Right lobe of liver (tissue), 6 donors: ENCODE measurements at regions not wholly inside any gene's neighbourhood (a gene's known extent, or its start where the extent isn't known, plus 50 kb on each side); places are given as distances from the start of the nearest gene placed in this dataset.

Source experiments
- ATAC-seq, 4 donors: fragments of 200-7000 bp; cut with Tn5 transposase; one replicate each; pipeline ENCODE4 v1.9.1; 2020; ENCODE audit warnings: mild to moderate bottlenecking in 4 of 4, moderate library complexity in 4 of 4
- DNase-seq, 3 donors: peaks; one replicate each; pipeline ENCODE4 v3.0.0-alpha.2; 2020
- H3K27ac ChIP-seq, 3 donors: fragments of 200-600 bp; one replicate each; pipeline ENCODE4 v1.8.0; 2022
- H3K27me3 ChIP-seq, 2 donors: fragments of 200-600 bp; one replicate each; pipeline ENCODE4 v1.8.0; 2022
- H3K36me3 ChIP-seq, 4 donors: fragments of 200-600 bp; sonication (generic) in 1 of 4; one replicate each; pipeline versions ENCODE4 v1.5.1 to v1.8.0; 2017 to 2022; ENCODE audit warnings: control low read depth in 1 of 4
- H3K4me1 ChIP-seq, 4 donors: fragments of 200-600 bp; sonication (generic) in 1 of 4; one replicate each; pipeline versions ENCODE4 v1.5.1 to v1.8.0; 2017 to 2022; ENCODE audit warnings: control low read depth in 1 of 4
- H3K4me3 ChIP-seq, 3 donors: fragments of 200-600 bp; one replicate each; pipeline ENCODE4 v1.8.0; 2022
- H3K9me3 ChIP-seq, 4 donors: fragments of 200-600 bp; sonication (generic) in 1 of 4; one replicate each; pipeline versions ENCODE4 v1.5.1 to v1.8.0; 2017 to 2022; ENCODE audit warnings: control low read depth in 1 of 4
- CTCF ChIP-seq, 4 donors: fragments of 200-600 bp in 3 of 4; fragments of 450-650 bp in 1 of 4; IDR thresholded peaks; one replicate each; pipeline versions ENCODE4 v1.5.1 to v1.8.0; 2016 to 2022; ENCODE audit warnings: antibody characterized with exemption in 4 of 4, mild to moderate bottlenecking in 2 of 4
- POLR2A ChIP-seq: fragments of 450-650 bp; IDR thresholded peaks from one replicate; pipeline ENCODE4 v1.6.1; 2017; ENCODE audit warnings: antibody characterized with exemption, mild to moderate bottlenecking
- WGBS: methylation state at CpG from one replicate; pipeline ENCODE4 v1.1.6; 2018; ENCODE audit warnings: low coverage, low lambda C conversion rate; ENCODE audit not compliant: insufficient coverage; ENCODE audit errors: missing lambda C conversion rate; 5-methylcytosine and 5-hydroxymethylcytosine counted together
- intact Hi-C, 2 donors: fragments of 100-400 bp; cut with DNase I; formaldehyde crosslinking; loops; one replicate each; pipeline versions ENCODE4 v1.11.2 to v1.14.1; 2022
- donor health status: DM: no; HTN: yes; CAD: no.
- donor health status: DM: no; HTN: no; CAD: no.
- donor health status: DM: no; HTN: no; CAD: no.
- donor health status: DM: no; HTN: yes; CAD: no.
- donor health status: DM: no; HTN: yes; CAD: no.

GRCh38 chr7:50943482-50943881 is 160.8 kb upstream of the GRB10 start:
- no peaks in the 10 kb centered on the region for H3K4me1 ChIP-seq
- H3K27ac ChIP-seq: no peak overlapping the region
- WGBS: 78% methylated on average over 2 of the region's 2 CpGs
- ATAC-seq (no peak), DNase-seq (no peak)
- H3K9me3 ChIP-seq: no peaks in the 10 kb centered on the region
- no peak overlapping the region for H3K4me3 ChIP-seq
- no peaks in the 10 kb centered on the region for H3K27me3 ChIP-seq
- H3K36me3 ChIP-seq: no peaks in the 10 kb centered on the region
- intact Hi-C loops: no loop called here
- TF ChIP-seq CTCF (IDR thresholded peaks at IDR 0.05) (no peak), POLR2A (no peak)

GRCh38 chr7:50941525-50941924 is 158.8 kb upstream of the GRB10 start:
- ATAC-seq (no peak), DNase-seq (no peak)
- Histone ChIP-seq H3K36me3 (no peaks in the 10 kb centered on the region), H3K9me3 (no peaks in the 10 kb centered on the region), H3K4me3 (no peak overlapping the region), H3K4me1 (no peaks in the 10 kb centered on the region), H3K27ac (no peak overlapping the region), H3K27me3 (no peaks in the 10 kb centered on the region)
- no peak for TF ChIP-seq CTCF (IDR thresholded peaks at IDR 0.05)
- TF ChIP-seq POLR2A: no peak
- intact Hi-C loops: no loop called here
- WGBS: 86% methylated on average over 3 of the region's 4 CpGs

DNA sequence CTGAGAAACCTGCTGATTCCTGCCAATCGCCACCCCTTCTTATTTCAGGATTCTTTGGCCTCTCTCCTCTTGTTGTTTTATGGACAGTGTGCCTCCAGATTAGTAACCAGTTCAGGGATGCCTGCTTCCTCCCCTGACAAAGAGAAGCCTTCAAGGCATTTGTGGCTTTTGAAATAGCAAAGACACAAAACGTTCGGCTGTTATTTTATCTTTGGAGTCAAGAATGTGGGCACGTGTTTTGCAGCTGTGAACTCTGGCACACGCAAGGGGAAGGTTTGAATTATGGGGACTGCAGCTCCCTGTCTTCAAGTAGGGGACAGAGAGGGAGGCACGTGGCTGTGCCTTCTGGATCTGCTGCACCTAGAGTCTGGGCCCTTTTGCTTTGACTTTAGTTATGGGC is 157.9 kb upstream of the GRB10 start:
- intact Hi-C loops: no loop called here
- Histone ChIP-seq H3K36me3 (no peaks in the 10 kb centered on the region), H3K27me3 (no peaks in the 10 kb centered on the region), H3K9me3 (no peaks in the 10 kb centered on the region), H3K4me3 (no peak overlapping the region), H3K4me1 (no peaks in the 10 kb centered on the region), H3K27ac (no peak overlapping the region)
- TF ChIP-seq CTCF (IDR thresholded peaks at IDR 0.05) (no peak), POLR2A (no peak)
- ATAC-seq (no peak), DNase-seq (no peak)
- 68% methylated on average over 6 of the region's 6 CpGs for WGBS

DNA sequence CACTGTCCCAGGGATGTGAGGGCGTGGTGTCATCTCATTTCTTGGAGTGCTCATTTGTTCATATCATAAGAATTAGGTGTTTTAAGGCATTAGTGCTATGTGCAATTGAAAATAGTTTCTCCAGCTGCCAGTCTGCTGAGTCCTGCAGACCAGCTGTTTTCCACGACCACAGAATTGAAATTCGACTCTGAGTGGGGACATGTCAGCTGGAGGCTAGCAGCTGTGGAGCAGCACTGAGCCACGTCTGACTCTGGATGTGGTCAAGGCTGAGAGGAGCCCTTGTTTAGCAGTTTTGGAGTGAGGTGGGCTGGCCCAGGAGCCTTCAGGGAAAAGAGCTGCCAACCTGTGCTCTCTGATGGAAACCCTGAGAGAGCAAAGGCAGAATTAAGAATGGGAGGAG is 156.3 kb upstream of the GRB10 start:
- Histone ChIP-seq H3K4me3 (no peak overlapping the region), H3K36me3 (no peaks in the 10 kb centered on the region), H3K4me1 (no peaks in the 10 kb centered on the region), H3K9me3 (no peaks in the 10 kb centered on the region), H3K27ac (no peak overlapping the region), H3K27me3 (no peaks in the 10 kb centered on the region)
- ATAC-seq (no peak), DNase-seq (no peak)
- TF ChIP-seq CTCF (IDR thresholded peaks at IDR 0.05) (no peak), POLR2A (no peak)
- WGBS: 67% methylated on average over 1 of the region's 4 CpGs
- intact Hi-C loops: no loop called here

DNA sequence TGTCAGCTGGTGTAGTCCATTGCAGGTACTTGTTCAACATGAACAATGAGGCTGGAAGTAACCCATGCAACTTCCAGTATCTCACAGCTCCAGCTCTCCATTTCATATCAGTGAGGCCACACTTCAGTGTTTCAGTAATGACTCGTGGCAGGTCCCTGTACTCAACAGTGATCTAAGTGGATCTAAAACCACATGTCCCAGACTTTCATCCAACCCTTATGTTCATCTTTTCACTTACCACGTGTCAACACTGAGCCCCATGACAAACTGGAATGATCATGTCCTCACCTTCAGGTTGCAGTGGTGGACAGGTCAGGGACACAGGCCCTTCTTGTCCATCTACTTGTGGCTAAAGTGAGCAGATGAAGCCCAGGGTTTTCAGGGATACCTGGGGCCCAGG is 155.0 kb upstream of the GRB10 start:
- Histone ChIP-seq H3K27ac (no peak overlapping the region), H3K9me3 (no peaks in the 10 kb centered on the region), H3K27me3 (no peaks in the 10 kb centered on the region), H3K4me1 (no peaks in the 10 kb centered on the region), H3K4me3 (no peak overlapping the region), H3K36me3 (no peaks in the 10 kb centered on the region)
- ATAC-seq (no peak), DNase-seq (no peak)
- TF ChIP-seq CTCF (IDR thresholded peaks at IDR 0.05): no peak
- TF ChIP-seq POLR2A: no peak
- intact Hi-C loops: no loop called here
- WGBS: 48% methylated on average over 2 of the region's 2 CpGs
